GM12801 (cell line): ENCODE measurements at regions not wholly inside any gene's neighbourhood (a gene's known extent, or its start where the extent isn't known, plus 50 kb on each side); places are given as distances from the start of the nearest gene placed in this dataset.

ENCODE experiments used
- CTCF ChIP-seq: IDR thresholded peaks from one replicate; pipeline ENCODE4 v1.5.1; 2011; ENCODE audit warnings: control low read depth; ENCODE audit not compliant: insufficient read length; ENCODE audit errors: extremely low read depth

GRCh38 chr9:105901514-105902109 lies 207.3 kb downstream of the TMEM38B start:
- TF ChIP-seq CTCF = no peak

GRCh38 chr9:105908069-105908468 lies 213.7 kb downstream of the TMEM38B start:
- no peak for TF ChIP-seq CTCF

DNA sequence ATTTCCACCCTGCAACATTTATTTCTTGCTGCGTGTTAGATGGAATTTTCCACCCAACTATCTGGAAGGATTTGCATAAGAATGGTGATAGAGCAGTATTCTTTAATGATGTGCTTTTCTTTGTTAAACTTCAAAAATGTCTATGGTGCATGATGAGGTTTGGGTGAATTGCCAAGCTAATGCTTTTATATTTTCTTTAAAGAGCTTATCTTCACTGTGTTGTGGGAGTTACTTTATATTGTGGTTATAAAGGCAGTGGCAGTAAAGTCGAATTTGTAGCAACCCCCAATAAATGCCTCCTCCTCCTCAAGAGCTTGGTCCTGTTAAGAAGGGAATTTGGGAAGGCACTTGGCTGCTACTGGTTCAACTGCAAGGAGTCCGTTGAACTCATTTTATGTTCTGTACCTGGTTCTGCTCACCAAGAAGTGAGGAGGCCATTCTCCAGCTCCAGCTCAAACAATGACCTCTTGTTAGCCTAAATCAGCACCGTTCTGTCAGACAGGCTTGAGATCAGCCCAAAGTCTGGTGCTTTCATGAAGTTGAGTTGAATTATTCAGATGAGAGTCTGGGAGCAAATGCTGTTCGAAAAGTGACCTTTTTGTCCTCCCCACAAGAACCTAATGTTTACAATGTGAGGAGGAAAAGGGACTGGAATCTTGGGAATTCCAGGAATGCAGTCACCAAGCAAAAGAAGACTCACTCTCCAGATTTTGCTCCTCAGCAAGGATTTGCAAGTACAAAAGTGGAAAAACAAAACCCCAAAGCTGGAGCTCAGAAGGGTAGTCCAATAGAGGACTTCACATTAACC lies 217.0 kb downstream of the TMEM38B start:
- no peak for TF ChIP-seq CTCF

DNA sequence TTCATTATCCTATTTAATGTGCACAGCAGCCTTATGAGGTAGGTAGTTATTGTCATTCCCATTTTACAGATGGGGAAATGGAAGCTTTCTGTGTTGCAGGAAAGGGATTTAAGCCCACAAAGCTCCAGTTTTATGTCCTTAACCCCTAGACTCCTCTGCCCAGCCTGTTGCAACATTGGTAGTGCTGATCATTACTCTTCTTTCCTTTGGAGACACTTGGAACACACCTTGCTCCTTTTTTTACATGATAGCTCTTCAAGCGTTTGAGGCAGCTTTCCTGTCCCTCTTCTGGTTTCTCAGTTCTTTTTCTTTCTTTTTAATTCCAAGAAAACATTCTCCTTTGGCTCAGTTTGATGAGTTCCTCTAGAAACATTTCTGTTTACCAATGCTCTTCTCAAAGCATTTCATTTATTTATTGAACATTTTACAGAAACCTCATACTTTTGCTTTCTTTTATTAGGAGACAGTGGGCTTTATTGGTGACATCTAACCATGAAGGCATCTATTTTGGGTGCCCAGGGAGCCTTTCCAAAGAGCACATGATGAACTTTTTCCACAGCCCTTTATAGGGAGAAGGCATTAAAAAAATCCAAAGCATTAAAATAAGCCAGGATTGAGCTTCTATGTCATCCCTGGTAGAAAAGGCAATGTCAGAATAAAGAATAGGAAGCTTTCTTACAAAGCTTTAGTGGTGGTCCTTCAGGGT lies 218.0 kb downstream of the TMEM38B start:
- no peak for TF ChIP-seq CTCF

- no peak for TF ChIP-seq CTCF
Measured at GRCh38 chr9:105912863-105913516, 218.6 kb downstream of the TMEM38B start.

- TF ChIP-seq CTCF = no peak
Measured at GRCh38 chr9:105921057-105921726, 226.9 kb downstream of the TMEM38B start.
